HuH-7.5 (cell line): ENCODE measurements at regions not wholly inside any gene's neighbourhood (a gene's known extent, or its start where the extent isn't known, plus 50 kb on each side); places are given as distances from the start of the nearest gene placed in this dataset.

ENCODE experiments used
- DNase-seq: peaks from one replicate; pipeline ENCODE4 v3.0.0; 2011; ENCODE audit warnings: low spot score

- DNase-seq = no peak
Observed at GRCh38 chr2:120852200-120852815, 116.6 kb downstream of the GLI2 start.

GRCh38 chr2:120853306-120854013 lies 117.8 kb downstream of the GLI2 start:
- no peak for DNase-seq

GRCh38 chr2:120854014-120854620 lies 118.4 kb downstream of the GLI2 start:
- DNase-seq = no peak

GRCh38 chr2:120854766-120855530 lies 119.3 kb downstream of the GLI2 start:
- DNase-seq = no peak

DNA sequence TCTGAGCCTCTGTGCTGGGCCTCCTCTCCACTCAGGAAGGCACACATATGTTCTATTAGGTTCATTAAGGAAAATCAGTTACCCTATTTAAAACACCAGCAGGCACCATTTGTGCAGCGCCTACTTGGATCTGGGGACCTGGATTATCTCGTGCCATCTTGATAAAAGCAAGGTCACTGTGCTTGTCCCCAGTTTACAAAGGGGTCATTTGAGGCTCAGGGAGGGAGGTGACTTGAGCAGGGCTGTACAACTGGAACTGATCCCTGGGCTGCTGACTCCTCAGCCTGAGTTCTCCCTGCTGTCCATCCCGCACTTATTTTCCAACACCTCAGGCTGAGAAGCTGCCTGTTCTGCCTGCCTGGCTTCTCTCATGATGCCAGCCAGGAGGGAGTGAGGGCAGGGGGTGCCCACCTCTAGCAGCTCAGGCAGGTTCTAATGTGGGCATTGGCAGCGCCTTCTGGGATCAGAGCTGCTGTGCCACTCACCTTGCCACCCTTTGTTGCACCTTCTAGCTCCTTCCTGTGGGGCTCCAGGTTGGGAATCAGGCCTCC lies 120.3 kb downstream of the GLI2 start:
- DNase-seq = no peak

- DNase-seq = no peak
Observed at GRCh38 chr2:120856421-120856862, 120.8 kb downstream of the GLI2 start.

- DNase-seq = no peak
Observed at GRCh38 chr2:120857422-120857821, 121.8 kb downstream of the GLI2 start.

DNA sequence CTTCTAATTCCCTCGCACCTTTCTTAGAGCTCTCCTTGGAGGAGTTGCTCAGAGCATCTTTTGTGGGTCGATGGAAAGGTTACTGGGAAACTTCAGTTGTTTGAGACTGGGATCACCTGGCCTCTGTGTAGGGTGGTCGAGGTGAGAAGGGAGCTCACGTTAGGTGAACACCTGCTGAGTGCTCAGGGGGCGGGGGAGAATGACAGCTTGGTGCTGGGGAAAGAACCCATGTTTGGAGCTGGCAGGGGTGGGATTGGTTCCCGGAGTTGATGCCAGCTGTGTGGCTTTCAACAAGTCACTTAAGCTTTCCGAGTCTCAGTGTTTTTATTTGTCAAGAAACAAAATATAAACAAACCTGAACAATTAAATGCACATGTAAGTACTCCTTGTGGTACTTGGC lies 122.3 kb downstream of the GLI2 start:
- no peak for DNase-seq

DNA sequence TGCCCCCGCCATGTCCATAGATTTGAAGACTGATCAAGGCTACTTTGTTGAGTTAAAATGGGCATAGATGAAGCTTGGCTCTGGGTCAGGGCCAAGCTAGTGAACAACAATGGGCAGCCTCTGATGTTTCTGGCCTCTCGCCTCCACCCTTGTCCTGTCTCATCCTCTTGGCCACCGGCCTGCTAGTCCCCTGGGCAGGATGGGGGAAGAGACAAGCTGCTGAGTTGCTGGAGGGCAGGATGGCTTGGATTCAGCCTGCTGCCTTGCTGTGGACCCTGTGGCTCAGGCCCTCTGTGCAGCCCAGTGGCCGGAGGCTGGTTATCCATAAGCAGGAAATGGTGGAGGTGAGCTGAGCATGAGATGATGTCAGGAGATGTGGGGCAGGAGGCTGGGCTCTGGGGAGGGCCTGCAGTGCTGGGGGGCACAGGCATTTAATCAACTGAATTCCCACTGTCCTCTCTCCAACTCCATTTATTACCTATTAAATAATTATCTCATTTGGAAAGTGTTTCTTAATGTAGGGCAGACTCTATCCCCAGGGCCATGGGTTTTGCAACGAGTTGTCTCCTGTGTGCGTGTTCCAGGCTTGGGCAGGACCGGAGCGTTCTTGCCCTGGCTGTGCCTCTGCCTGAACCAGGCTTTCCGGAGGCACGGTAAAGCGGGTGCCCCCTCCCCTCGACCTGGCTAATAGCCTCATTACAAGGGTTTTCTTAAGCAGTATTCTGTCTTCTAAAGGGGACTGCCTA lies 122.9 kb downstream of the GLI2 start:
- no peak for DNase-seq

DNA sequence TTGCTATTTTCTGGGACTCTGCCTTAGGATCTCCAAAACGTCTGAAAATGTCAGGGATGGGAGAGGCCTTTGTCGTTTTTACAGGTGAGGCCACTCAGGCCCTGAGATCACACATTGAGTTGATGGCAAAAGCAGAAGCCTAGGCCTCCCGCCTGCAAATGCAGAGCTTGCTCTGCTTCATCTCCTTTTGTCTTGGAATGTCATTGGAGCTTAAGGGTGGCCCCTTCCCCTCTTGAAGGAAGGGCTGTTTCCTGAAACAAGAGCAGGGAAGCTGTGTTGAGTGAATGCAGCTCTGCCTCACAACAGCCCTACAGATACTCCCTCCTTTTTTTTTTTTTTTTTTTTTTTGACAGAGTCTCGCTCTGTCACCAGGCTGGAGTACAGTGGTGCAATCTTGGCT lies 123.5 kb downstream of the GLI2 start:
- DNase-seq = no peak

GRCh38 chr2:120859814-120860578 lies 124.3 kb downstream of the GLI2 start:
- no peak for DNase-seq

DNA sequence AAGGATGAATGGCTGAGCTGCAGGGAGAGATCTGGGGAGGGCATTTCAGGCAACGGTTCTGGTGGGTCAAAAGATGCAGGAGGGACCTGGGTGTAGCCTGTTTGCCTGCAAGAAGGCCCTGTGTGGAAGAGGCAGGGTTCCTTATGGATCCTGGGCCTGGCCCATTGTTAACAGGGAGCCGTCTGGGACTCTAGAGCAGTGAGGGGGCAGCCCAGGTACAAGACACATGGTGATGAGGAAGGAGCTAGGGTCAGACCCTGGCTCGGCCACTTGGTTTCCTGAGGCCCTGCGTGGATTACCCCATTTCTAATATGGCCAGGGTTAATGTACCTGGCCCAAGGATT lies 124.9 kb downstream of the GLI2 start:
- DNase-seq = no peak

- no peak for DNase-seq
Observed at GRCh38 chr2:120861191-120861575, 125.5 kb downstream of the GLI2 start.

- DNase-seq = no peak
Observed at GRCh38 chr2:120861576-120862191, 126.0 kb downstream of the GLI2 start.

- no peak for DNase-seq
Observed at GRCh38 chr2:120862201-120863060, 126.8 kb downstream of the GLI2 start.

DNA sequence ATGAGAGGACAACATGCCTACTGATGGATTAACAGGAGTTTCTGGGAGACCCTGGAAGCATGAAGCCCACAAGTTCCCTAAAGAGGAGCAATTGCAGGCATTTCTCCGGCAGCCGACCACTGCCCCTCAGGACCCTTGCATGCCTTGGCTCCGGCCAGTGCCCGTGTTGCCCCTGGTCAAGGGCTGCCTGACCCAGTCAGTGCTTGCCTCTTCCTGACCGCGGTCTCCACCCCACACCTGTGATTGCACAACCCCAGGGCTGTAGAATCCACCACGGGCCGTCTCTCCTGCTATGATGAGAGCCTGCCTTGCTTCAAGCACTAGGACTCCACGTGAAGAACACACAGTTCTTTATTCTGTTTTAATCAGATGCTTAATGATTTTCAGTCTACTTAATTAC lies 127.5 kb downstream of the GLI2 start:
- DNase-seq = no peak

- DNase-seq = no peak
Observed at GRCh38 chr2:120863661-120864320, 128.1 kb downstream of the GLI2 start.

DNA sequence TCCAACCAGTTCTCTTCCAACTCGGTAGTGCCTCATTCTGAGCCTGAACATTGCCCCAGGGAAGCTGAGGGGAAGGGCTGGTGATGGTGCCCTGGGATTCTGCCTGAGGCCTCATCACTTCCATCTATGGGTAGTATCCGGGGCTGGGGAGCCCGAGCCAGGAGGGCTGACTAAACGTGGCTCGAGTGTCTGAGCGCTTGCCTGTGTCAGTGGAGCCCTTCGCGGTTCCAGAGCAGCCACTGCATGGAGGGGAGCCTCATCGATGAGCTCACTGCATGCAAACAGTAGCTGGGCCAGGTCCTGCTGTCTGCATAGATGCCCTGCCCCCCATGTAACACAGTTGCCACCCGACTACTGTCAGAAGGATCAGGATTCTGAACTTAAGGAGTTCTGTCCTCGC lies 129.3 kb downstream of the GLI2 start:
- no peak for DNase-seq

DNA sequence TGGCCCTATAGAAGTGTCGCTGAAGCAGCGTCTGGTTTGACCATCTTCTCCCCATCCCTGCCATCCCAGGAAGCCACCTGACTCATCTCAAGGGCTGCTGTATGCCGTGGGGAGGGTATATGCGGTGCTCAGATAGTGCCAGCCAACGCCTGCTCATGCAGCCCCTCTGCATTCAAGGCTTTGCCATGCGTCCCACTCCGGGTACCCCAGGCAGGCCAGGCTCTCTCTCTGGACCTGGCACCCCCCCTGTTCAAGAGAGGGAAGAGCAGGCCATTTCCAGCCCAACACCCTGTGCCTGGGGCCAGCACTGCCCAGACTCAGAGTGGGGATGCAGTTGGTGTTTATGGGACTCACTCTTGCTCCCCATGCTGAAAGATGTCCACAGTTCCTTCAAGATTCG lies 130.0 kb downstream of the GLI2 start:
- no peak for DNase-seq
